GM18505 (cell line): ENCODE measurements at regions not wholly inside any gene's neighbourhood (a gene's known extent, or its start where the extent isn't known, plus 50 kb on each side); places are given as distances from the start of the nearest gene placed in this dataset.

ENCODE experiments used
- ATAC-seq: cut with Tn5 transposase; IDR thresholded peaks from one replicate; pipeline ENCODE4 v1.9.1; 2021; ENCODE audit not compliant: unreplicated experiment
- POLR2A ChIP-seq: IDR thresholded peaks from 4 replicates; pipeline ENCODE4 v1.6.1; 2011; ENCODE audit warnings: borderline replicate concordance; ENCODE audit not compliant: insufficient read depth, insufficient read length; ENCODE audit errors: extremely low read depth

DNA sequence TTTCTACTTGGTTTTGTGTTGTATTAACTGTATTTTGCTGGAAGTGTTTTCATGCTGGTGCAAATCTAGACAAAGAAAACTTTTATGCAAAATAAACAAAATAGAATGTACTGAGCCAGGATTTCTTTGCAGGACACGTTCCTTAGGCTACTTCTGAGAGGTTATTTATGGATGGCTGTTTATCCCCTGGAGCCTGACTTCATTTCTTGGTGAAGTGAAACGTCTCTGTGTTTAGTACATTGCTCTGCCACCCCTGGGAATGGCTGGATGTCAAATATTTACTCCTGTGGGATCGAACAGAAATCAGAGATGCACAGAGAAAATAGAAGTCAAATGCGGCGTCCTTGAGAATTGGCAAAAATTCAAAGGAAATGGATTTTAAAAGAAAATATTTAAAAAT is 327.1 kb upstream of the MPDZ start:
- TF ChIP-seq POLR2A = no peak
- no peak for ATAC-seq

DNA sequence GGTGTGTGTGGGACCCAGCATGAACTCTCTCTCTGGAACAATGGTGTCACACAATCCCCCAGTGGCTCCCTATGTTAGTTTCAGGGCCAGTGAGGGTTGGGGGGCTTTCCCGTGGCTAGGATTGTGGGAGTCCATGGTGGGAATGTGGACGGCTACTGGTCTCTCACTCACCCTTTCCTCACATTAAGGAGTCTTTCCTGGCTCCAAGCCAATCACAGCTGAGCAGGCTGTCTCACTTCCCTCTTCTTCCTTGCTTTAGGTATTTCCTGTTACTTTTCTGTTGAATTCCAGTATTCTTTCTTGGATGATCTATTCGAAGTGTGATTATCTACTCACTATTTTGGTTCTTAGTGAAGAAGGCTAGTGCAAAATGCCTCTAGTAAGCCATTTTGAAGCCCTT is 324.4 kb upstream of the MPDZ start:
- no peak for TF ChIP-seq POLR2A
- ATAC-seq = no peak

DNA sequence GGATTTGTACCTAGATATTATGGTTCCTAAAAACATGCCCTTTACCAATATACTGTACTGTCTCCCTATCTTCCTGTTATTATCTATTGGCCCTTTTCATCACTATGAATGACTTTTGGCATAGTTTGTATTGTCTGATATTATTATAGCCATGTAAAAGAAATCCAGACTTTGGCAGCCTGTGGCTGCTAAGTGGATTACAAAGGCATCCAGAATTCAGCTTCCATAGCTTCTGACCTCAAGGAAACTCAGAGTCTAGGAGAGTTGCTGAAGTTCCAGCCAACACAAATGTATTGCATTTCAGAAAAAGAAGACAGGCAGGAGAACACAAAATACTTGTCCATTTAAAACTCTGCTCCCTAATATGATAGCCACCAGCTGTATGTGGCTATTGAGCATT is 319.2 kb upstream of the MPDZ start:
- no peak for ATAC-seq
- TF ChIP-seq POLR2A = no peak

DNA sequence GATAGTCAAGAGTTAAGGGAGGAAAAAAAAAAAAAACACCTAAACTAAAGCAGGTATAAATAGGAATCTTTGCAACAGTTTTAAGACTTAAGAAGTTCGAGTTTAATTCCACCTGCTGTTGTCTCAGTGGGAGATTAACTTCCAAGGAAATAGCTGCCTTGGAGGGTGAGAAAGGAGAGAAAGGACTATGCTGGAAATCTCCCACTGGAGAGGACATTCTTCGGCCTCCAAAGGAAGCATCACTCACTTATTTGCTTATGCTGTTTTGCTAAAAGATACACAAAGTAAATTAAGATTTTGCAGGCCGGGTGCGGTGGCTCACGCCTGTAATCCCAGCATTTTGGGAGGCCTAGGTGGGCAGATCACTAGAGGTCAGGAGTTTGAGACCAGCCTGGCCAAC is 317.9 kb upstream of the MPDZ start:
- no peak for TF ChIP-seq POLR2A
- no peak for ATAC-seq

DNA sequence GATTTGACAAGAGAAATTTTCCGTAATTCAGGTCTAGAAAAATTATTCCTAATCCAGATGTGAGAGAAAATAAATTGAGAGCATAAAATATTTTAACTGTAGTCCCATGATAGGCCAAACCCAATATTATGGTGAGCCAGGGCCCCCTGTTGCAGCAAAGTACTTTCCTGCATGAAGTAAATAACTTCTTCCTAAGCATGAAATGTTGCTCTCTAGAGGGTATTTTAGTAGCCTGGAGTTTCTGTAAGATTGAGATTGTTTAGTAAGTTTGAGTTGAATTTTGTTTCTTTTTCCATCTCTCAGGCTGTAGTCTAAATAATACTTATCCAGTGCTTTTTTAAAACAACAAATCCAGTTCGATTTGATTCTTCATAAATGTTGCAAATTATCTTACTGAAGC is 317.5 kb upstream of the MPDZ start:
- ATAC-seq = no peak
- TF ChIP-seq POLR2A = no peak

DNA sequence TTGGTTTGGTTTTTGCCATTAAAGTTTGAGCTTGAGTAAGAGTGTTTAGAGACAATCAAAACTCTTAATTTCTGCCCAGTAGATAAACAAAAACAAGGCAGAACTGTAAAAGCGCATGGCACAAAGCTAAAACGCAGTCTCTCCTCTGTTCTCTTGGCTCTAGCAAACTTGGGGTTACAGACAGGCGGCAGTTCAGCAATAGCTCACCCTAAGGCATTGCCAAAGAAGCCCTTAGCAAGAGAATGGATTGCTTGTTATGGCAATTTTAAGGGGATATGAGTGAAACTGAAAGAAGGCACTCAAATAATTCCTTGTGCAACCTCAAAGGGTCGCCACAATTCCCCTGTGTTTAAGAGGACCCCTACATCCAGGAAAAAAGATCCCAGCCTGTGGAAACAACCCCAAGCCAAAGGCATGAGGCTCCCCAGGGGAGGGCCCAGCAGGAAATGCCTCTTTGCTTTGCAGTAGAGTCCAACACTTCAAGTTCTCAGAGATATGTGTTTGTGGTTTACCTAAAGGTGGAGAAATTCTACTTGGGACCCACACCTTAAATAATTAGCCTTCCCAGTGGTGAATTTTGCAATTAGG is 317.0 kb upstream of the MPDZ start:
- no peak for ATAC-seq
- TF ChIP-seq POLR2A = no peak

DNA sequence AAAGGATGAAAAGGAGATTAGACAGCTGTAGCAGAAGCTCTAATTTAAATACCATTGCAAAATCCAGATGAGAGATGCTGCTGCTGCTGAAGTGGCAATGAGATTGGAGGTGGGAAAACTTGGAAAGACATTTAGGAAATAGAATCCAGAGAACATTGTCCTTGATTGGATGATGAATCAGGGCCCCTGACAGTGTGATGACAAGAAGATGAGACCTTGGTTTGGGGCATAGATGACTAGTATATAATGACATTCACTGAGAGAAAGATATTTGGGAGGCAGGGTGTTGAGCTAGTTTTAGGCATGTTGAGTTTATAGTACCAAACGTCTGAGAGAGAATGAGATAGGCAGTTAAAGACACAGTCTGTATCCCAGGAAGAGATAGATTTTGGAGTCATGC is 311.5 kb upstream of the MPDZ start:
- no peak for TF ChIP-seq POLR2A
- ATAC-seq = no peak

DNA sequence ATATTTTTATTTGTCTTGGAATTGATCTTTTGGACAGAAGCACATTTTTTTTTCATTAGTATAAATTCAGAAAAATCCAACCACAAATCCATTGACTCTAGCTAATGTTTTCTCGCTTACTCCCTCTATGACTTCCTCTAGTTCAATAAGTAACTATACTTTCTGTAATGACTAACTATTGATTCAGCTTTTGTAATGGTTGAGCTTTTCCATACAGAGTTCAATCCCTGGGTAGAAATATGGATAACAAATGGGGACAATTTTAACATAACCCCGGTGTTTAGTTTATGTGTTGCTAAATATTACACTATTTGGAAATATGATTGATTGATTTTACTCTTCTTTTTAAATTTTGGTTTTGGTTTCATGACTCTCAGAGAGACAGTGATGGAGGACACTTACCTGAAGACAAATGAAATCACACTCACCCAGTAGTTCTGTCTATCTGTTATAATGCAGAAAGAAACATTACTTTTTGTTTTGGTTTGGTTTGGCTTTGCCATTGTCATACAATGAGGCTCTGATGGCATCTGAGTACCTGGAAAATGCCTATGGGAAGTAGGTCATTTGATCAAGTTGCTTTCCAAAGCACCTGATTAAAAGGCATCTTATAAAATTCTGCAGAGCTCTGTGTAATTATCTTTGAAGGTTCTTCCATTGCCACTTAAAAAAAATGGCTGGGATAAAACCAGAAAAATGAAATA is 309.7 kb upstream of the MPDZ start:
- no peak for TF ChIP-seq POLR2A
- no peak for ATAC-seq

DNA sequence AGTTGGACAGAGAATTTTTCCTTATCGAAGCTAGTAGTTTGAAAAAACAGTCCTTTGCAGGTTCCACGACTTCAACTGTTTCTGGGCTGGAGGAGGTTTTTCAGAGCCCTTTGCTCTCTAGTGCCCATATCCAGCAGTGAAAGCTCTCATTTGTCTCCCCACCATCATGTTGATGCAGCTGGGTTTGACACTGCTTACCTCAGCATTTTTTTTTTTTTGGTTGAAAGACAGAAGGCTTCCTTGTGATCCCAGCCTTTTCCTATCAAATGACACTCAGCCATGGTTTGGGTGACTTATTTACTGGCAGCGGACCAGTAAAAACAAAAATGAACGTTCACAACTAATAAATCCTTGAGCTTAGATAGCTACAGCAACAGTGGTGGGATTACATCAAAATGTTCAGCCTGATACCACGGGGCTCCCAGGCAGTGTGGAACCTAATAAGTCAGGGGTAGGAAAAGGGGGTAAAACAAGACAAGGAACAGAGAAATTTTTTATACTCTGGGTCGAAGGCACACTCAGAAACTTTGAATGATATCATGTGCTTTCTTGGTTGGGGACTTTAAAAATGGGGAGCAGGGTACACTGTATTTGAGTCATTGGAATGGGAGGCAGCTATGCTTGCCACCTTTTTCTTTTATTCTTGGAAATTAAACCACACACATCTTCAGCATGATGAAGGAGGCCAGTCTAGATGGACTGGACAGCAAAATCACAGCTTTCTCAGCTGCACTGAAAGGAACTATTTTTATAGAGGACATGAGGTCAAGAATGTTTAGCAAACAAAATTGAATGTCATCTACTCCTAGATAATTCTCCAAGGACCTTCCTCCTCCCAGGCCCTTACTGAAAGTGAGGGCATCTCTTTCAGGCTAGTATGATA is 308.9 kb upstream of the MPDZ start:
- ATAC-seq = no peak
- TF ChIP-seq POLR2A = no peak

DNA sequence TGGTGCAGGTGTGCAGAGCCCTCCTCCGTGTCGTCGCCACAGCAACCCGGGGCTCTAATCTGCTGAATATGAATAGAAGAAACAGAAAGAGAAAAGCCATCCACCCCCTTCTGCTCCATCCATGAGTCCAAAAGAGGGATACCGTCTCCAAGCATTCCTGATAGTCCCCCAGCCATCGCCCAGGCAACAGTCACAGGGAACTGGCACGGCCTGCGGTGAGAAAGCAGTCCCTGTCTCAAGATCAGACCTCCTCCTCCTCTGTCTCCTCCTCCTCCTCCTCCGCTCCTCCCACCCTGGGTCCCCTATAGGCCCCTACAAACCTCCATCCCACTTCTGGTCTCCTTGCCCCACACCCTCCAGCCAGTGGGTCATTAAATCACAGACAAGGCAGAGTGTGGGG is 308.1 kb upstream of the MPDZ start:
- ATAC-seq = no peak

DNA sequence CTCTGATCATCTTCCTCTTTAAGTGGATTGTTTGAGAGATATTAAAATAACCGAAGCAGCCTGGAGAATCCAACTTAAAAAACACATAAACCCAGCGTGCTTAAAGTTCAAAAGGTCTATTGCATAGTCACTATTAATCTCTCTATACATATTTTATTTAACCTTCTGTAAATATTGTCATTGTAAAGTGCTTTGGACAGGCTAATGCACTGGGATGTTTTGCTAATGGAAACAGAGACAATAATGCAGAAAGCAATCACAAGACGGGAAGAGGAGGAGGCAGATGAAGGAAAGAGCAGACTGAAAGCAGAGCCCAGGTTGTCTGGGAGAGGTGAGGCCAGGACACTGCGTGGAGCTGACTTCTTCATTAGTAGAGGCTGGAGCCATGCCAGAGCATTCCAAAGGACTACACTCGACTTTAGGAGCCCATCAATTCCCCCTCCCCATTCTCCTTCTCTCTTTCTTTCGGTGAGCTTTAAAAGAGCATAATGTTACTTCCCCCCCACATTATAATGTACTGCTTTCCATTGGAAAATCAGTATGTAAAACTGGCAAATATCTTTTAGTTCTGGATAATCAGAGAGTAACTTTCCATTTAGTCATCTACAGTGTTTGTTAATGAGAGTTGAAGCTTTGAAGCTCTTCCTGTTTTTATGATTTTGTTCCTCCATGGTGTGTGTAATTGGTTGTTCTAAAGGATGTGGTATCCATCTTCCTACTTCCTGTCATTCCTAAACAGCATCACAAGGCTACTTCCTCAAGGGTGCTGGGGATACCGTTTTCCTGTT is 307.3 kb upstream of the MPDZ start:
- no peak for TF ChIP-seq POLR2A
- no peak for ATAC-seq

More for the DNA sequence above, 308.1 kb upstream of the MPDZ start:
- no peak for TF ChIP-seq POLR2A

DNA sequence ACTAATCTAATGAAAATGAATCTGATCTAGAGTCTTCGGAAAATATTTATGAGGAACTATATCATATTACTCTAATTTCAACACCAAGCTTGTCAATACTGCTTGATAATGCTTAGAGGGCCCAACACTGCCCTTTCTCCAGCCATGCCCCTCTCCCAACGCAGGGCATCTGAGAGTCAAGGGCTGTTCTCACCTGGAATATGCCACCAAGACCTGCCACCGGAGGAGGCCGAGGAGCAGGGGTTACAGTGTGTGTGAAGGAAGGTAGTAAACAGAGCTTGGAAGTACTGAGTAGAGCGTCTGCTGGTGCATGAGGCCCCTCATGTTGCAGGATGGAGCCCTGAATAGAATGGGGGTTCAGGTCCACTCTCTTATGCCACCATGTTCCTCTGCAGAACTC is 301.3 kb upstream of the MPDZ start:
- no peak for ATAC-seq
- TF ChIP-seq POLR2A = no peak

DNA sequence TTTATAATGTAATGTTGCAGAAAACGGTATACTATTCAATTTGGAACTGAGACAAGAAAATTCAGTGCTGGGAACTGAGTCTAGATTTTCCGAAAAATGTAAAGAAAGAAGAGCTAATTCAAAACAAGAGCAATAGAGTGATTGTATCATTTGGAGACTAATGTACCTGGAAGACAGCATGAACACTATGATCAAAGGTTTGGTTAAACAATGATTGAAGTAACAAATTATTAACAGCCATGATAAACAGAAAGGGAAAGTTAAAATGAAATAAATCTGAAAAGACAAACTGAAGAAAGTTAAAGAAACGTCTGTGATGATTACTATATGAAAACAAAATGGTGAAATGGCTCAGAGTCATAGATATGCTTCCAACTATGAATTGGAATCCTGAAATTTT is 300.6 kb upstream of the MPDZ start:
- no peak for ATAC-seq
- TF ChIP-seq POLR2A = no peak
